ENCODE measurements at regions not wholly inside any gene's neighbourhood (a gene's known extent, or its start where the extent isn't known, plus 50 kb on each side); places are given as distances from the start of the nearest gene placed in this dataset.

DNA sequence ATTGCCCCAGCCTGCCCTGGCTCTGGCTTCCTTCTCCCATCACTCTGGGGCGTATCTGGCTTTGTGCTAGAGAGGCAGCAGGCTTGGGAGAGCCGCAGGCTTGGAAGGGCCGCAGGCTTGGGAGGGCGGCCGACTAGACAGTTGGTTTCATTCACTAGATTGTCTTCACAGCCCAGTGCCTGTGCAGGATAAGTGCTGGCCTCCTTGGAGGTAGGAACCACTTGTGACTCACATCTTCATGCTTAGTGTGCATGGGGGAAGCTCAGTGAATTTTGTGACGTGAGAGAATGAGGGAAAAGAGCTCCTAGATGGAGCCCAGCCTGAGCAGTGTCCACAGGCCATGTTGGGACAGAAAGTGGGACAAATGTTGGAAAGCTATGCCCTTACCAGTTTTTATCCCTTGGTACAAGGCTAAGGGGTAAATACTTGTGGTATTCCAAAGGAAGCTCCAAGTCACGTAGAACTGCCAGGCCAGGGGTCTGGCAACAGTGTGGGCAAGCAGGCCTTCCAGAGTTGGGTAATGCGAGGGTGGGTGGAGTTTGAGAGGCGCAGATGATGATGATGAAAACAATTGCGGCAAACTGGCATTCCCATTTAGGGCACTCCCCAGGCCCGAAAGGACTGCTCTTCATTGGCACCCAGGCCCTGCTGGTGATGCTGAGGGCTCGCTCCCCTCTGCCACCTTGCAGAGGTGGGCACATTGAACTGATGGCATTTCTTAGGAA is 100.1 kb downstream of the DDX1 start:
- DNase-seq (ENCODE audit: low read depth, low spot score) (no peak), ATAC-seq (no peak)
- BruUV-seq (replicated peaks), result no TSS peak
- 0 out of 2 replicates have a peak, but pooled peaks cover 3% of the 10 kb centered on the region for H3K27me3 ChIP-seq (ENCODE audit: control insufficient read depth, insufficient read depth, low read length)
- no peak overlapping the region for H3K4me3 ChIP-seq (ENCODE audit: low read depth in 2 of 2, low read length in 2 of 2)
- no peak overlapping the region for H3K27ac ChIP-seq (ENCODE audit: low read length)
- intact Hi-C loops (cut with micrococcal nuclease; ENCODE audit: unreplicated experiment), result no loop called here
- no peaks in the 10 kb centered on the region for H3K4me1 ChIP-seq (ENCODE audit: control insufficient read depth, insufficient read depth, low read length)
- POLR2A ChIA-PET, result no interaction called here
- in situ Hi-C loops (cut with HindIII; ENCODE audit: low pct_unique_long_range_greater_than_20kb, low sequenced_read_pairs), result no loop called here
- CTCF ChIA-PET, result no interaction called here
- H3K36me3 ChIP-seq (ENCODE audit: control insufficient read depth, insufficient read depth, low read length), result no peaks in the 10 kb centered on the region
- H3K9me3 ChIP-seq (ENCODE audit: control insufficient read depth, insufficient read depth, low read depth, low read length), result no peaks in the 10 kb centered on the region
- TF ChIP-seq SIN3A (IDR thresholded peaks at IDR 0.05; ENCODE audit: borderline replicate concordance, insufficient read depth, low read depth, low read length) (no peak), TCF7L2 (IDR thresholded peaks at IDR 0.05; ENCODE audit: low read depth, low read length) (no peak), POLR2AphosphoS5 (IDR thresholded peaks at IDR 0.05; ENCODE audit: low read depth, low read length) (no peak)
- TF ChIP-seq, protein P1, sequence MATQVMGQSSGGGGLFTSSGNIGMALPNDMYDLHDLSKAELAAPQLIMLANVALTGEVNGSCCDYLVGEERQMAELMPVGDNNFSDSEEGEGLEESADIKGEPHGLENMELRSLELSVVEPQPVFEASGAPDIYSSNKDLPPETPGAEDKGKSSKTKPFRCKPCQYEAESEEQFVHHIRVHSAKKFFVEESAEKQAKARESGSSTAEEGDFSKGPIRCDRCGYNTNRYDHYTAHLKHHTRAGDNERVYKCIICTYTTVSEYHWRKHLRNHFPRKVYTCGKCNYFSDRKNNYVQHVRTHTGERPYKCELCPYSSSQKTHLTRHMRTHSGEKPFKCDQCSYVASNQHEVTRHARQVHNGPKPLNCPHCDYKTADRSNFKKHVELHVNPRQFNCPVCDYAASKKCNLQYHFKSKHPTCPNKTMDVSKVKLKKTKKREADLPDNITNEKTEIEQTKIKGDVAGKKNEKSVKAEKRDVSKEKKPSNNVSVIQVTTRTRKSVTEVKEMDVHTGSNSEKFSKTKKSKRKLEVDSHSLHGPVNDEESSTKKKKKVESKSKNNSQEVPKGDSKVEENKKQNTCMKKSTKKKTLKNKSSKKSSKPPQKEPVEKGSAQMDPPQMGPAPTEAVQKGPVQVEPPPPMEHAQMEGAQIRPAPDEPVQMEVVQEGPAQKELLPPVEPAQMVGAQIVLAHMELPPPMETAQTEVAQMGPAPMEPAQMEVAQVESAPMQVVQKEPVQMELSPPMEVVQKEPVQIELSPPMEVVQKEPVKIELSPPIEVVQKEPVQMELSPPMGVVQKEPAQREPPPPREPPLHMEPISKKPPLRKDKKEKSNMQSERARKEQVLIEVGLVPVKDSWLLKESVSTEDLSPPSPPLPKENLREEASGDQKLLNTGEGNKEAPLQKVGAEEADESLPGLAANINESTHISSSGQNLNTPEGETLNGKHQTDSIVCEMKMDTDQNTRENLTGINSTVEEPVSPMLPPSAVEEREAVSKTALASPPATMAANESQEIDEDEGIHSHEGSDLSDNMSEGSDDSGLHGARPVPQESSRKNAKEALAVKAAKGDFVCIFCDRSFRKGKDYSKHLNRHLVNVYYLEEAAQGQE (IDR thresholded peaks at IDR 0.05; ENCODE audit: insufficient read depth in 1 of 2, low read depth in 2 of 2, low read length in 1 of 2), result no peak
- TF ChIP-seq, protein P2, sequence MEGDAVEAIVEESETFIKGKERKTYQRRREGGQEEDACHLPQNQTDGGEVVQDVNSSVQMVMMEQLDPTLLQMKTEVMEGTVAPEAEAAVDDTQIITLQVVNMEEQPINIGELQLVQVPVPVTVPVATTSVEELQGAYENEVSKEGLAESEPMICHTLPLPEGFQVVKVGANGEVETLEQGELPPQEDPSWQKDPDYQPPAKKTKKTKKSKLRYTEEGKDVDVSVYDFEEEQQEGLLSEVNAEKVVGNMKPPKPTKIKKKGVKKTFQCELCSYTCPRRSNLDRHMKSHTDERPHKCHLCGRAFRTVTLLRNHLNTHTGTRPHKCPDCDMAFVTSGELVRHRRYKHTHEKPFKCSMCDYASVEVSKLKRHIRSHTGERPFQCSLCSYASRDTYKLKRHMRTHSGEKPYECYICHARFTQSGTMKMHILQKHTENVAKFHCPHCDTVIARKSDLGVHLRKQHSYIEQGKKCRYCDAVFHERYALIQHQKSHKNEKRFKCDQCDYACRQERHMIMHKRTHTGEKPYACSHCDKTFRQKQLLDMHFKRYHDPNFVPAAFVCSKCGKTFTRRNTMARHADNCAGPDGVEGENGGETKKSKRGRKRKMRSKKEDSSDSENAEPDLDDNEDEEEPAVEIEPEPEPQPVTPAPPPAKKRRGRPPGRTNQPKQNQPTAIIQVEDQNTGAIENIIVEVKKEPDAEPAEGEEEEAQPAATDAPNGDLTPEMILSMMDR (IDR thresholded peaks at IDR 0.05), result no peak

DNA sequence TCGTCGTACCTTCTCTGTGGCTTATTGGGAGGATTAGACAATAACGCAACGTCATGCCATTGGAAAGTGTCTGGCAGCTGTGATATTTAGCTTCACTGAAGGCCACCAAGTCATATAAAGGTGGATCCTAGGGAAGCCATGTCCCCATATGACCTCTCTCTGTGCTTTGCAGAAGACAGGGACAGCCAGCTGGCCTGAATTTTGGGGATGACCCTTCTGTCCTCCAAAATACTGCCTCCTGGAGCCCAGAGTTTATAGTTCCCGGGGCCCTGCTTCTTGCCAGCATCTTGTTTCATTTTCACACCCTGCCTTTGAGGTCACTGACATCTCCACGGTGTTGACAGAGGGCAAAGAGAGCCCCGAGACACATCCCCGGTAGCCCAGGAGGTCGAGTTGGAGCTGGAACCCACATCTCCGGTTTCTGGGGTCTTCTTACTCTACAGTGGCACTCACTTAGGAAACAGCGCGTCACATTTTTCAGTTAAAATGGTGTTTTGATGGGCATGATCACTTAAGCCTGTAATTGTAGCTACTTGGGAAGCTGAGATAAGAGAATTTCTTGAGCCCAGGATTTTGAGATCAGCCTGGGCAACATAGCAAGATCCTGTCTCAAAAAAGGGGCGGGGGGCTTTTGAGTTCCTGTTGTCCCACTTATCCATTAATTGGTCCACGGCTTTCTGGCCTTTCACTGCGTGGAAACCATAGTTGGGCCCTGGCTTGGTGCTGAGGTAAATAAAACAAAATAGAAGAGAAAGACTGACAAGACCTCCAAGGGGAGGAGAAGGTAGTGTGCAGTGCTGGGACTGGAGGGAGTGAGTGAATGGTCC is 101.1 kb downstream of the DDX1 start:
- CTCF ChIA-PET, result no interaction called here
- Histone ChIP-seq H3K27me3 (ENCODE audit: control insufficient read depth, insufficient read depth, low read length) (0 out of 2 replicates have a peak, but pooled peaks cover 3% of the 10 kb centered on the region), H3K4me3 (ENCODE audit: low read depth in 2 of 2, low read length in 2 of 2) (no peak overlapping the region), H3K36me3 (ENCODE audit: control insufficient read depth, insufficient read depth, low read length) (no peaks in the 10 kb centered on the region), H3K4me1 (ENCODE audit: control insufficient read depth, insufficient read depth, low read length) (no peaks in the 10 kb centered on the region), H3K27ac (ENCODE audit: low read length) (no peak overlapping the region), H3K9me3 (ENCODE audit: control insufficient read depth, insufficient read depth, low read depth, low read length) (no peaks in the 10 kb centered on the region)
- in situ Hi-C loops (cut with HindIII; ENCODE audit: low pct_unique_long_range_greater_than_20kb, low sequenced_read_pairs) (no loop called here), intact Hi-C loops (cut with micrococcal nuclease; ENCODE audit: unreplicated experiment) (no loop called here)
- TF ChIP-seq SIN3A (IDR thresholded peaks at IDR 0.05; ENCODE audit: borderline replicate concordance, insufficient read depth, low read depth, low read length) (no peak), TCF7L2 (IDR thresholded peaks at IDR 0.05; ENCODE audit: low read depth, low read length) (no peak)
- BruUV-seq (replicated peaks), result no TSS peak
- no peak for ATAC-seq
- POLR2A ChIA-PET, result no interaction called here
- DNase-seq (ENCODE audit: low read depth, low spot score), result no peak
